ENCODE measurements at regions not wholly inside any gene's neighbourhood (a gene's known extent, or its start where the extent isn't known, plus 50 kb on each side); places are given as distances from the start of the nearest gene placed in this dataset.
A peak's percentile ranks its signal among the peaks of the same experiment; 100 is the strongest.

DNA sequence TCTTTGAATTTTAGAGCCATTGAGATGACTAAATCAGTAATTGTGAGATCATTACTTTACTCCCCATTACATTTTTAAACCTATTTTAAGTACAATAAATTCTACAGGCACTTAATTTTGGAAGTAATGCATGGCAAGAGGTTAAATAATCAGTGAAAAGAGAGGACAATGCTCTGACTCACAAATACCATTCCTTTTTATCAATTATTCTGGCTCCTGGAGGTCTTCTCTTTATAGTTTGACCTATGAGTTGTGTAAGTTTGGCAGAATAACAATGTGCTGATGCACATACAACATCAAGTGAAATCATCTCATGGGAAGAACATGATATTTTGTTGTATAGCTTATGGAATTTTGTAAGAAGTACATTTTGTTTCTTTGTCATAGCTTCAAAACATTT is 166.7 kb downstream of the TMTC3 start:
- no peak for TF ChIP-seq POLR2A (IDR thresholded peaks at IDR 0.05; ENCODE audit: low read depth, low read length)
- TF ChIP-seq, protein P1, sequence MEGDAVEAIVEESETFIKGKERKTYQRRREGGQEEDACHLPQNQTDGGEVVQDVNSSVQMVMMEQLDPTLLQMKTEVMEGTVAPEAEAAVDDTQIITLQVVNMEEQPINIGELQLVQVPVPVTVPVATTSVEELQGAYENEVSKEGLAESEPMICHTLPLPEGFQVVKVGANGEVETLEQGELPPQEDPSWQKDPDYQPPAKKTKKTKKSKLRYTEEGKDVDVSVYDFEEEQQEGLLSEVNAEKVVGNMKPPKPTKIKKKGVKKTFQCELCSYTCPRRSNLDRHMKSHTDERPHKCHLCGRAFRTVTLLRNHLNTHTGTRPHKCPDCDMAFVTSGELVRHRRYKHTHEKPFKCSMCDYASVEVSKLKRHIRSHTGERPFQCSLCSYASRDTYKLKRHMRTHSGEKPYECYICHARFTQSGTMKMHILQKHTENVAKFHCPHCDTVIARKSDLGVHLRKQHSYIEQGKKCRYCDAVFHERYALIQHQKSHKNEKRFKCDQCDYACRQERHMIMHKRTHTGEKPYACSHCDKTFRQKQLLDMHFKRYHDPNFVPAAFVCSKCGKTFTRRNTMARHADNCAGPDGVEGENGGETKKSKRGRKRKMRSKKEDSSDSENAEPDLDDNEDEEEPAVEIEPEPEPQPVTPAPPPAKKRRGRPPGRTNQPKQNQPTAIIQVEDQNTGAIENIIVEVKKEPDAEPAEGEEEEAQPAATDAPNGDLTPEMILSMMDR (conservative IDR thresholded peaks at IDR 0.05; ENCODE audit: low read depth, low read length) = no peak
- no peak for TF ChIP-seq RCOR1 (IDR thresholded peaks at IDR 0.05; ENCODE audit: insufficient replicate concordance, low read length)
- TF ChIP-seq CEBPB (IDR thresholded peaks at IDR 0.05; ENCODE audit: low read depth, low read length) = peak; percentile 87
- TF ChIP-seq RAD21 (IDR thresholded peaks at IDR 0.05; ENCODE audit: low read length) = no peak
- TF ChIP-seq FOS (IDR thresholded peaks at IDR 0.05; ENCODE audit: low read depth, low read length) = no peak

Measured in IMR-90 (cell line).